HEK293T (cell line): ENCODE measurements at regions not wholly inside any gene's neighbourhood (a gene's known extent, or its start where the extent isn't known, plus 50 kb on each side); places are given as distances from the start of the nearest gene placed in this dataset.

Experiments used
- CTCF ChIA-PET: fragments of 350-600 bp; formaldehyde crosslinking; extraction: SDS; loops from one replicate; lab custom pipeline; 2021; ENCODE audit warnings: antibody characterized with exemption, inconsistent platforms; lab: Yijun Ruan, JAX
- POLR2A ChIA-PET: fragments of 350-600 bp; formaldehyde crosslinking; extraction: SDS; loops from one replicate; lab custom pipeline; 2020; ENCODE audit warnings: antibody characterized with exemption, inconsistent platforms; lab: Yijun Ruan, JAX
- DNase-seq: peaks from one replicate; pipeline ENCODE4 v3.0.0; 2012; ENCODE audit warnings: mixed read lengths; ENCODE audit errors: extremely low spot score
- ARNT ChIP-seq: fragments of 450-650 bp; IDR thresholded peaks from 2 replicates; pipeline ENCODE4 v1.6.1; 2017; ENCODE audit warnings: mild to moderate bottlenecking
- BHLHE40 ChIP-seq: fragments of 450-650 bp; IDR thresholded peaks from 2 replicates; pipeline ENCODE4 v1.6.1; 2016; ENCODE audit warnings: mild to moderate bottlenecking, moderate library complexity, borderline replicate concordance
- CTBP1 ChIP-seq: fragments of 450-650 bp; IDR thresholded peaks from 2 replicates; pipeline ENCODE4 v1.6.1; 2016; ENCODE audit warnings: borderline replicate concordance
- ELF4 ChIP-seq: fragments of 450-650 bp; IDR thresholded peaks from 2 replicates; pipeline ENCODE4 v1.6.1; 2017; ENCODE audit warnings: antibody characterized with exemption
- FOXA1 ChIP-seq: fragments of 450-650 bp; IDR thresholded peaks from 2 replicates; pipeline ENCODE4 v1.6.1; 2016; ENCODE audit warnings: mild to moderate bottlenecking
- FOXK2 ChIP-seq: fragments of 450-650 bp; IDR thresholded peaks from 2 replicates; pipeline ENCODE4 v1.6.1; 2016; ENCODE audit warnings: mild to moderate bottlenecking
- FOXM1 ChIP-seq: fragments of 450-650 bp; IDR thresholded peaks from 2 replicates; pipeline ENCODE4 v1.6.1; 2017; ENCODE audit warnings: mild to moderate bottlenecking, borderline replicate concordance
- HDGF ChIP-seq: fragments of 450-650 bp; IDR thresholded peaks from 2 replicates; pipeline ENCODE4 v1.6.1; 2017; ENCODE audit warnings: antibody characterized with exemption, borderline replicate concordance
- L3MBTL2 ChIP-seq: fragments of 450-650 bp; conservative IDR thresholded peaks from 2 replicates; pipeline ENCODE4 v1.6.1; 2016; ENCODE audit warnings: mild to moderate bottlenecking
- LEF1 ChIP-seq: fragments of 450-650 bp; IDR thresholded peaks from 2 replicates; pipeline ENCODE4 v1.6.1; 2017; ENCODE audit warnings: mild to moderate bottlenecking, borderline replicate concordance
- NFRKB ChIP-seq: fragments of 450-650 bp; IDR thresholded peaks from 2 replicates; pipeline ENCODE4 v1.6.1; 2016; ENCODE audit warnings: mild to moderate bottlenecking, moderate library complexity
- SP1 ChIP-seq: fragments of 450-650 bp; IDR thresholded peaks from 2 replicates; pipeline ENCODE4 v1.6.1; 2017
- SUZ12 ChIP-seq: fragments of 450-650 bp; IDR thresholded peaks from 2 replicates; pipeline ENCODE4 v1.6.1; 2016; ENCODE audit warnings: mild to moderate bottlenecking
- TARDBP ChIP-seq: fragments of 450-650 bp; IDR thresholded peaks from 2 replicates; pipeline ENCODE4 v1.6.1; 2016
- ZNF384 ChIP-seq: fragments of 450-650 bp; IDR thresholded peaks from 2 replicates; pipeline ENCODE4 v1.6.1; 2016
- TF ChIP-seq, protein P1 (sequence below): fragments of 450-650 bp; IDR thresholded peaks from 2 replicates; pipeline ENCODE4 v1.6.1; 2016

DNA sequence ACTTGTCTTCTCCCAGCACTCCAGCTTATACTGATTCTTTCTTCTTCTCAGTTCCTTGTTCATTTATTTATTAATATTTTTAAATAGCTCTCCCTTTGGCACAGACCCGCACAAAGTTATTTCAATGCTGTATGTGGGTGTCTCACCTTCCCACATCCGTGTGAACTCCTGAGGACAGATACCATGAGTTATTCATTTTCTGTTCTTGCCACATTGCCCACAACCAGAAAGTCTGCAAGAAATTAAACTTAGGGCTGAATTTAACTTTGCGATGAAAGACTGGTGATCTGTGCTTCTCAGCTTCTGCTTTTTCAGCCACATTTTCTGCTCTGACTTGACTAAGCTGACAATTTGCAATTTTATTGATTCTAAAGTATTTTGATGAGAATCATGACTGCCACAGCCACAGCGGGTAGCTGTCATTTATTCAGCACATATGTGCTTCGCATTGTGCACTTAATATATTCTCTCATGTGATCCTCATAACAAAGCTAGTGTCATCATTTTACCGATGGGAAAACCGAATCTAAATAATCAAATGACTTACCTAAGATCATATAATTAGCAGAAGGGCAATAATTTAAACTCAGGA, 569.8 kb downstream of the EDEM1 start:
- TF ChIP-seq LEF1, result no peak
- TF ChIP-seq FOXK2, result no peak
- TF ChIP-seq, protein P1, sequence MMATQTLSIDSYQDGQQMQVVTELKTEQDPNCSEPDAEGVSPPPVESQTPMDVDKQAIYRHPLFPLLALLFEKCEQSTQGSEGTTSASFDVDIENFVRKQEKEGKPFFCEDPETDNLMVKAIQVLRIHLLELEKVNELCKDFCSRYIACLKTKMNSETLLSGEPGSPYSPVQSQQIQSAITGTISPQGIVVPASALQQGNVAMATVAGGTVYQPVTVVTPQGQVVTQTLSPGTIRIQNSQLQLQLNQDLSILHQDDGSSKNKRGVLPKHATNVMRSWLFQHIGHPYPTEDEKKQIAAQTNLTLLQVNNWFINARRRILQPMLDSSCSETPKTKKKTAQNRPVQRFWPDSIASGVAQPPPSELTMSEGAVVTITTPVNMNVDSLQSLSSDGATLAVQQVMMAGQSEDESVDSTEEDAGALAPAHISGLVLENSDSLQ, result no peak
- no peak for TF ChIP-seq ZNF384
- TF ChIP-seq BHLHE40, result no peak
- TF ChIP-seq NFRKB, result no peak
- no peak for TF ChIP-seq FOXA1
- no peak for TF ChIP-seq HDGF
- no peak for TF ChIP-seq FOXM1
- no peak for TF ChIP-seq SP1
- TF ChIP-seq SUZ12, result no peak
- TF ChIP-seq ARNT, result no peak
- no peak for TF ChIP-seq ELF4
- no peak for TF ChIP-seq CTBP1
- no peak for DNase-seq
- ChIA-PET POLR2A (no interaction called here), CTCF (no interaction called here)

DNA sequence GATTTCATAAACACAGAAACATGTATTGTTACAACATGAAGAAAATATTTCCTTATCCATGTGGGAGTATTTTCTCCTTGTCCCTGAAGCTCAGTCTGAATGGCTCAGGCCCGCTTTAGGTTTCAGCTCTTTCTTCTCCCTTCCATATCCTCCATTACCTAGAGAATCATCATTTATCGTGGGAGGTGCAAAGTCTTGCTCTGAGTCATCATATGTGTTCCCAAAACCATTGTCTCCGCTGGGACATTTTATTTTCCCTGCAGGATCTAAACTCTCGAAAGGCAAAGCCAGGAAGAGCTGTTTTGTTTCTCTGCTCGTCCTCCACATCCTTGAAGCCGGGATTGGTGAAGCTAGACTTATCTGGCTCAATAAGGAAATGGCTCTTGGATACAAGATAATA, 571.2 kb downstream of the EDEM1 start:
- TF ChIP-seq FOXM1 (no peak), LEF1 (no peak), FOXA1 (no peak), NFRKB (no peak), SUZ12 (no peak), CTBP1 (no peak), HDGF (no peak), SP1 (no peak), BHLHE40 (no peak)
- TF ChIP-seq, protein P1, result no peak
- POLR2A ChIA-PET, result no interaction called here
- DNase-seq, result no peak
- CTCF ChIA-PET, result no interaction called here

DNA sequence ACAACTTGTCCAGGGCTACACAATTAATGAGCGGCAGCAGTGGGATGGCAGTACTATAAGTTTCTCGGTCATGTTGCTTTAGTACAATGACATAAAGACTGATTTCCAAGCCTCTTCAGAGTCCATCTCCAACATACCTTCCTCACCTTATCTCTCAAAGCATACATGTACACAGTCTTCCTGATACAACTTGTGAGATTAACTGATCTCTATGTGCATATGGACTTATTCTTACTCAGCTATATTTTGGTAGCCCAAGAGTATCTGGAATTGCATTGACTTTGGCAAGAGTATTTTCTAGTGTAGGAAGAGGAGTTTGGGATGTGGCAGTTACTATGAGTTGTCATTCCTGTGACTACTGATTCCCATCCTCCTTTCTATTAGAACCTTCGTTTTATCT, 575.0 kb downstream of the EDEM1 start:
- no peak for DNase-seq
- TF ChIP-seq HDGF, result no peak
- TF ChIP-seq L3MBTL2, result no peak
- no peak for TF ChIP-seq SUZ12
- TF ChIP-seq ZNF384, result no peak
- TF ChIP-seq LEF1, result no peak
- no peak for TF ChIP-seq FOXA1
- no peak for TF ChIP-seq ELF4
- CTCF ChIA-PET, result no interaction called here
- POLR2A ChIA-PET, result no interaction called here

DNA sequence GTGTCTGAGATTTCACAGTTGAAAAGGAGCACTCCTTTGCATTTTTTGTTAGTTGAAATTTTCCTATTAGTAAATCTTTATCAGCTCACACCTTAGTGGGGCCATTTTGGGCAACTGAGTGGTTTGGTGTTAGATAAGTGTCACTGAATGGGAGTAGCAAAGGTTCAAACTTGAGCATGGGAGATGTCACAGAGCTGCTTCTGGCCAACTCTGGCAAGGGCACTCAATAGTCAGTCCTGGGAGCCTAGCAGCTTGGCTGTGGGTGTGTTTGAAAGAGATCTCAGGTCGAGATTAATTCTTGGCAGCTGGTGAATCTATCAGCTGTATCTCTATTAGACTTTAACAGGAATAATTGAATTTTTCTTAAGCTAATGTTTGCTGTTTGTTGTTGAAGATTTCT, 579.3 kb downstream of the EDEM1 start:
- CTCF ChIA-PET, result no interaction called here
- POLR2A ChIA-PET, result no interaction called here
- TF ChIP-seq TARDBP (no peak), SUZ12 (no peak), HDGF (no peak), FOXK2 (no peak), L3MBTL2 (no peak)
- TF ChIP-seq, protein P1, result no peak
- DNase-seq, result no peak

DNA sequence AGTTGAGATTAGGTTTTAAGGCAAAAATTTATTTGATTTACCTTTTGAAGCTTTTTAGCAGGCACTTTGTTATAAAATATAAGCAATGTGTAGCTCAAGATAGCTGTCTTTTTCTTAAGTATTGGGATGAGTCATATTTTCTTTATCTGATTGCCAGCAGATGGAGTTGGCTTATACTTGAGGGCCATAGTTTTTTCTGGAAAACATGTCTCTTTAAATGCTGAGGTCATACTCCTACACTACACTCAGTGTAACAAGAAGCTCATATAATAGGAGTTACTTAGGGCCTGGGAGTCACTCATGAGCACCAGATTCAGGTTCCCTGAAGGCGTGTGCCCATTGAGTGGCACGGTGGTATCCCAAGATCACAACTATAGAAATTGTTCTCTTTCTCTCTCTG, 579.8 kb downstream of the EDEM1 start:
- POLR2A ChIA-PET, result no interaction called here
- CTCF ChIA-PET, result no interaction called here
- TF ChIP-seq CTBP1 (no peak), LEF1 (no peak), TARDBP (no peak), HDGF (no peak), FOXM1 (no peak), BHLHE40 (no peak), ZNF384 (no peak), FOXA1 (no peak), SP1 (no peak), NFRKB (no peak), SUZ12 (no peak), ARNT (no peak), ELF4 (no peak), FOXK2 (no peak), L3MBTL2 (no peak)
- TF ChIP-seq, protein P1, result no peak
- DNase-seq, result no peak

DNA sequence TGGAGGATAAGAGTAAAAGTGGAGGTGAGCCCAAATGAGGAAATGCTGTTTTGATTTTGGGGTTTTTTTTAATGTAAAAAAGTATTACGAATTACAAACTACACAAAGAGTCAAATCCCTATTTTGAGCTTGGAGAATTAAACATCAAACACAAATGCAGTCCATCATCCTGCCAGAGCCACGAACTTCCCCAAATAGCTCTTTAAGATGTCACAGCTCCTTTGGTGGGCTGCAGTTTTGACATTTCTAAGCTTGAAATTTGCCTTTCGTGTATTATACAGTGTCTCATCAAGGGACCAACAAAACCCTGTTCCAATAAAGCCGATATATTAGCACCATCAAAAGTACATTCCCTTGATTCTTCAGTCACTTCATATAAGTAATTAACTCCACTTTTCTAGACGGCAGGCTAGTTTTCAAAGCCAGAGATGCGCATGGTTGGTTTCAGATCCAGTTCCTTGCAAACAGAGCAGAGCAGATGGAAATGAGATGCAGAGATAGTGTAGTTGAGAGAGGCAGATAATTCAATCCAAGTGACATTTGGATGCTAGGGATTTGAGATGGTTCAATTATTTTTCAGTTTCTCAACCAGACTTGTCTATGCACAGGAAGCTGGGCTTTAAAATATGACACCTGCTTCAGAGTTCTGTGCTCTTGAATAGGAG, 580.9 kb downstream of the EDEM1 start:
- TF ChIP-seq FOXM1, result no peak
- no peak for TF ChIP-seq NFRKB
- no peak for TF ChIP-seq SP1
- TF ChIP-seq, protein P1, result no peak
- no peak for TF ChIP-seq ELF4
- DNase-seq, result no peak
- POLR2A ChIA-PET, result no interaction called here
- CTCF ChIA-PET, result no interaction called here
